ENCODE measurements at regions not wholly inside any gene's neighbourhood (a gene's known extent, or its start where the extent isn't known, plus 50 kb on each side); places are given as distances from the start of the nearest gene placed in this dataset.

- TF ChIP-seq POLR2AphosphoS5 (IDR thresholded peaks at IDR 0.05; ENCODE audit: low read depth, low read length) (no peak), POLR2A (IDR thresholded peaks at IDR 0.05; ENCODE audit: low read depth, low read length) (no peak)
These were observed 86.1 kb downstream of the APIP start for GRCh38 chr11:34830035-34830434.
